ENCODE measurements at regions not wholly inside any gene's neighbourhood (a gene's known extent, or its start where the extent isn't known, plus 50 kb on each side); places are given as distances from the start of the nearest gene placed in this dataset.

DNA sequence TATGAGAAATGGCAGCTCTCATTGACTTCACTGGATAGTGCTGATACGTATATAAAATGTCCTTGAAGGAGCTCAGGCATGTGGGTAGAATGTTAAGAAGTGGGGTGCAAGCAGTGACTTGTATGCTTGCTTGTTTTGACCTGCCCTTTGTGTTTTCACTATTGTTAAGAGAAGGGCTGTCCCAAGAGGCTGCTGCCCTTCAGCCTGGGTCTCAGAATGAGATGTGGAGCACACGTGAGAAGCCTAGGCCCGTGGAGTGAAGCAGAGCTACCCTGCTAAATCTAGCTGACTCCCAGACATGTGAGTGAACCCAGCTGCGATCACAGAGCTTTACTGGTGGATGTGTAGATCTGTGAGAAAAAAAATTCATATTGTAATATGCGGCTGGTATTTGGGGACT lies 305.3 kb upstream of the RGS17 start:
- TF ChIP-seq ZFP30 (CRISPR knock-in tag; IDR thresholded peaks at IDR 0.05): no peak
- no peak for TF ChIP-seq ISL1 (CRISPR knock-in tag; IDR thresholded peaks at IDR 0.05)
- TF ChIP-seq TCF4 (CRISPR knock-in tag; IDR thresholded peaks at IDR 0.05; ENCODE audit: borderline replicate concordance): no peak
- TF ChIP-seq ARNTL (CRISPR knock-in tag; IDR thresholded peaks at IDR 0.05; ENCODE audit: borderline replicate concordance, low read depth): no peak
- no peak for TF ChIP-seq OSR1 (CRISPR knock-in tag; IDR thresholded peaks at IDR 0.05)
- TF ChIP-seq CSDC2 (CRISPR knock-in tag; IDR thresholded peaks at IDR 0.05): no peak
- TF ChIP-seq BACH2 (CRISPR knock-in tag; IDR thresholded peaks at IDR 0.05; ENCODE audit: borderline replicate concordance): no peak
- TF ChIP-seq, protein P1, sequence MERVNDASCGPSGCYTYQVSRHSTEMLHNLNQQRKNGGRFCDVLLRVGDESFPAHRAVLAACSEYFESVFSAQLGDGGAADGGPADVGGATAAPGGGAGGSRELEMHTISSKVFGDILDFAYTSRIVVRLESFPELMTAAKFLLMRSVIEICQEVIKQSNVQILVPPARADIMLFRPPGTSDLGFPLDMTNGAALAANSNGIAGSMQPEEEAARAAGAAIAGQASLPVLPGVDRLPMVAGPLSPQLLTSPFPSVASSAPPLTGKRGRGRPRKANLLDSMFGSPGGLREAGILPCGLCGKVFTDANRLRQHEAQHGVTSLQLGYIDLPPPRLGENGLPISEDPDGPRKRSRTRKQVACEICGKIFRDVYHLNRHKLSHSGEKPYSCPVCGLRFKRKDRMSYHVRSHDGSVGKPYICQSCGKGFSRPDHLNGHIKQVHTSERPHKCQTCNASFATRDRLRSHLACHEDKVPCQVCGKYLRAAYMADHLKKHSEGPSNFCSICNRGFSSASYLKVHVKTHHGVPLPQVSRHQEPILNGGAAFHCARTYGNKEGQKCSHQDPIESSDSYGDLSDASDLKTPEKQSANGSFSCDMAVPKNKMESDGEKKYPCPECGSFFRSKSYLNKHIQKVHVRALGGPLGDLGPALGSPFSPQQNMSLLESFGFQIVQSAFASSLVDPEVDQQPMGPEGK (CRISPR knock-in tag; IDR thresholded peaks at IDR 0.05; ENCODE audit: borderline replicate concordance): no peak
- no peak for TF ChIP-seq GLIS3 (CRISPR knock-in tag; IDR thresholded peaks at IDR 0.05)
- TF ChIP-seq CSRNP3 (CRISPR knock-in tag; IDR thresholded peaks at IDR 0.05): no peak
- no peak for TF ChIP-seq TSHZ2 (CRISPR knock-in tag; IDR thresholded peaks at IDR 0.05)
- no peak for TF ChIP-seq ZNF565 (CRISPR knock-in tag; conservative IDR thresholded peaks at IDR 0.05; ENCODE audit: low read depth)
- no peak for TF ChIP-seq ESRRG (CRISPR knock-in tag; IDR thresholded peaks at IDR 0.05)
- no peak for TF ChIP-seq TOX (CRISPR knock-in tag; IDR thresholded peaks at IDR 0.05; ENCODE audit: borderline replicate concordance)
- TF ChIP-seq SNAI2 (CRISPR knock-in tag; IDR thresholded peaks at IDR 0.05): no peak
- no peak for TF ChIP-seq RARB (CRISPR knock-in tag; IDR thresholded peaks at IDR 0.05)
- no peak for TF ChIP-seq PPARA (CRISPR knock-in tag; IDR thresholded peaks at IDR 0.05; ENCODE audit: borderline replicate concordance)
- no peak for ATAC-seq

- TF ChIP-seq ISL1 (CRISPR knock-in tag; IDR thresholded peaks at IDR 0.05) (no peak), CSRNP3 (CRISPR knock-in tag; IDR thresholded peaks at IDR 0.05) (no peak), ZNF565 (CRISPR knock-in tag; conservative IDR thresholded peaks at IDR 0.05; ENCODE audit: low read depth) (no peak), BACH2 (CRISPR knock-in tag; IDR thresholded peaks at IDR 0.05; ENCODE audit: borderline replicate concordance) (no peak), PPARA (CRISPR knock-in tag; IDR thresholded peaks at IDR 0.05; ENCODE audit: borderline replicate concordance) (no peak), CSDC2 (CRISPR knock-in tag; IDR thresholded peaks at IDR 0.05) (no peak), RARB (CRISPR knock-in tag; IDR thresholded peaks at IDR 0.05) (no peak), GLIS3 (CRISPR knock-in tag; IDR thresholded peaks at IDR 0.05) (no peak), ZC3H10 (CRISPR knock-in tag; IDR thresholded peaks at IDR 0.05) (no peak), ZFP3 (CRISPR knock-in tag; IDR thresholded peaks at IDR 0.05) (no peak), OSR1 (CRISPR knock-in tag; IDR thresholded peaks at IDR 0.05) (no peak), ESRRG (CRISPR knock-in tag; IDR thresholded peaks at IDR 0.05) (no peak)
- TF ChIP-seq, protein P2, sequence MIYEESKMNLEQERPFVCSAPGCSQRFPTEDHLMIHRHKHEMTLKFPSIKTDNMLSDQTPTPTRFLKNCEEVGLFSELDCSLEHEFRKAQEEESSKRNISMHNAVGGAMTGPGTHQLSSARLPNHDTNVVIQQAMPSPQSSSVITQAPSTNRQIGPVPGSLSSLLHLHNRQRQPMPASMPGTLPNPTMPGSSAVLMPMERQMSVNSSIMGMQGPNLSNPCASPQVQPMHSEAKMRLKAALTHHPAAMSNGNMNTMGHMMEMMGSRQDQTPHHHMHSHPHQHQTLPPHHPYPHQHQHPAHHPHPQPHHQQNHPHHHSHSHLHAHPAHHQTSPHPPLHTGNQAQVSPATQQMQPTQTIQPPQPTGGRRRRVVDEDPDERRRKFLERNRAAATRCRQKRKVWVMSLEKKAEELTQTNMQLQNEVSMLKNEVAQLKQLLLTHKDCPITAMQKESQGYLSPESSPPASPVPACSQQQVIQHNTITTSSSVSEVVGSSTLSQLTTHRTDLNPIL (CRISPR knock-in tag; IDR thresholded peaks at IDR 0.05; ENCODE audit: low read depth): no peak
- TF ChIP-seq, protein P1 (CRISPR knock-in tag; IDR thresholded peaks at IDR 0.05; ENCODE audit: borderline replicate concordance): no peak
- no peak for ATAC-seq
Observed at GRCh38 chr6:153435787-153436186, 304.7 kb upstream of the RGS17 start.
